ENCODE measurements at regions not wholly inside any gene's neighbourhood (a gene's known extent, or its start where the extent isn't known, plus 50 kb on each side); places are given as distances from the start of the nearest gene placed in this dataset.

DNA sequence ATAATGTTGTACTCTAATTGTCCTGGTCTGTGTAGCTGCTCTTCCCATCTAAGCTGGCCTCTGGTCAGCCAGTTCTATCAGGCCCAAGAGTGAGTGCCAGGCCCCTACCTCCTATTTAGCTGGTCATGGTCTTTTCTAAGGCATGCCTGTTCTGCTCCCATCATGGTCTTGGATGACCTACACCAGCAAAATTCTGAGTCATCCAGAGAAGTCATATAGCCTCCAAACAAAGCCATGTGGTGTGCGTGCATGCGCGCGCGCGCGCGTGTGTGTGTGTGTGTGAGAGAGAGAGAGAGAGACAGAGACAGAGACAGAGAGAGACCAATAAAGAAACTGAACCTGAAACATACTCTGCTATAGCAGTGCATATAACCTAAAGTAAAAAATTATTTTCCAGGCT lies 254.4 kb downstream of the BRINP2 start:
- TF ChIP-seq, protein P1, sequence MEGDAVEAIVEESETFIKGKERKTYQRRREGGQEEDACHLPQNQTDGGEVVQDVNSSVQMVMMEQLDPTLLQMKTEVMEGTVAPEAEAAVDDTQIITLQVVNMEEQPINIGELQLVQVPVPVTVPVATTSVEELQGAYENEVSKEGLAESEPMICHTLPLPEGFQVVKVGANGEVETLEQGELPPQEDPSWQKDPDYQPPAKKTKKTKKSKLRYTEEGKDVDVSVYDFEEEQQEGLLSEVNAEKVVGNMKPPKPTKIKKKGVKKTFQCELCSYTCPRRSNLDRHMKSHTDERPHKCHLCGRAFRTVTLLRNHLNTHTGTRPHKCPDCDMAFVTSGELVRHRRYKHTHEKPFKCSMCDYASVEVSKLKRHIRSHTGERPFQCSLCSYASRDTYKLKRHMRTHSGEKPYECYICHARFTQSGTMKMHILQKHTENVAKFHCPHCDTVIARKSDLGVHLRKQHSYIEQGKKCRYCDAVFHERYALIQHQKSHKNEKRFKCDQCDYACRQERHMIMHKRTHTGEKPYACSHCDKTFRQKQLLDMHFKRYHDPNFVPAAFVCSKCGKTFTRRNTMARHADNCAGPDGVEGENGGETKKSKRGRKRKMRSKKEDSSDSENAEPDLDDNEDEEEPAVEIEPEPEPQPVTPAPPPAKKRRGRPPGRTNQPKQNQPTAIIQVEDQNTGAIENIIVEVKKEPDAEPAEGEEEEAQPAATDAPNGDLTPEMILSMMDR (IDR thresholded peaks at IDR 0.05; ENCODE audit: insufficient read depth, low read length, poor library complexity, severe bottlenecking) = no peak
- no peak for TF ChIP-seq EZH2phosphoT487 (conservative IDR thresholded peaks at IDR 0.05; ENCODE audit: low read length)

All from SU-DHL-6 (cell line).